ENCODE measurements at regions not wholly inside any gene's neighbourhood (a gene's known extent, or its start where the extent isn't known, plus 50 kb on each side); places are given as distances from the start of the nearest gene placed in this dataset.

- intact Hi-C loops (cut with micrococcal nuclease) = loop anchor here (10.0 kb wide), 1 partner anchor 127 kb away; no protein-coding TSS in a partner anchor
- H3K36me3 Mint-ChIP-seq (ENCODE audit: low read depth) = no peaks in the 10 kb centered on the region
- no peak overlapping the region for H3K27ac Mint-ChIP-seq
- H3K4me1 Mint-ChIP-seq = no peaks in the 10 kb centered on the region
- DNase-seq = no peak
- no peaks in the 10 kb centered on the region for H3K9me3 Mint-ChIP-seq
- no peak overlapping the region for H3K4me3 Mint-ChIP-seq
- H3K27me3 Mint-ChIP-seq = no peaks in the 10 kb centered on the region
These were observed 54.3 kb downstream of the TMEM215 start for GRCh38 chr9:32837551-32838058.

- Mint-ChIP-seq H3K4me3 (no peak overlapping the region), H3K27ac (no peak overlapping the region), H3K4me1 (no peaks in the 10 kb centered on the region), H3K36me3 (ENCODE audit: low read depth) (no peaks in the 10 kb centered on the region), H3K27me3 (peaks cover under 1% of the 10 kb centered on the region), H3K9me3 (no peaks in the 10 kb centered on the region)
- intact Hi-C loops (cut with micrococcal nuclease) = loop anchor here (10.0 kb wide), 1 partner anchor 126 kb away; no protein-coding TSS in a partner anchor
- DNase-seq = no peak
These were observed 55.9 kb downstream of the TMEM215 start for GRCh38 chr9:32839013-32839885.

- Mint-ChIP-seq H3K9me3 (no peaks in the 10 kb centered on the region), H3K4me1 (no peaks in the 10 kb centered on the region), H3K4me3 (no peak overlapping the region), H3K27me3 (peaks cover 2% of the 10 kb centered on the region), H3K27ac (no peak overlapping the region), H3K36me3 (ENCODE audit: low read depth) (no peaks in the 10 kb centered on the region)
- DNase-seq = no peak
- intact Hi-C loops (cut with micrococcal nuclease) = no loop called here
These were observed 58.0 kb downstream of the TMEM215 start for GRCh38 chr9:32841314-32841713.

- H3K36me3 Mint-ChIP-seq (ENCODE audit: low read depth) = no peaks in the 10 kb centered on the region
- no peaks in the 10 kb centered on the region for H3K4me1 Mint-ChIP-seq
- DNase-seq = no peak
- H3K27ac Mint-ChIP-seq = no peak overlapping the region
- H3K27me3 Mint-ChIP-seq = peaks cover 2% of the 10 kb centered on the region
- no peaks in the 10 kb centered on the region for H3K9me3 Mint-ChIP-seq
- H3K4me3 Mint-ChIP-seq = no peak overlapping the region
- intact Hi-C loops (cut with micrococcal nuclease) = no loop called here
These were observed 60.0 kb downstream of the TMEM215 start for GRCh38 chr9:32843295-32843694.

- DNase-seq = no peak
- no peaks in the 10 kb centered on the region for H3K9me3 Mint-ChIP-seq
- H3K4me1 Mint-ChIP-seq = no peaks in the 10 kb centered on the region
- H3K27me3 Mint-ChIP-seq = peaks cover 2% of the 10 kb centered on the region
- H3K36me3 Mint-ChIP-seq (ENCODE audit: low read depth) = no peaks in the 10 kb centered on the region
- intact Hi-C loops (cut with micrococcal nuclease) = no loop called here
- H3K27ac Mint-ChIP-seq = no peak overlapping the region
- H3K4me3 Mint-ChIP-seq = no peak overlapping the region
These were observed 60.9 kb downstream of the TMEM215 start for GRCh38 chr9:32844259-32844658.

GRCh38 chr9:32854271-32854670 is 70.9 kb downstream of the TMEM215 start:
- Mint-ChIP-seq H3K27ac (no peak overlapping the region), H3K4me3 (no peak overlapping the region), H3K36me3 (ENCODE audit: low read depth) (no peaks in the 10 kb centered on the region), H3K4me1 (no peaks in the 10 kb centered on the region), H3K9me3 (no peaks in the 10 kb centered on the region), H3K27me3 (peaks cover 4% of the 10 kb centered on the region)
- no peak for DNase-seq
- intact Hi-C loops (cut with micrococcal nuclease) = no loop called here

GRCh38 chr9:32855752-32856151 is 72.4 kb downstream of the TMEM215 start:
- Mint-ChIP-seq H3K4me3 (no peak overlapping the region), H3K4me1 (no peaks in the 10 kb centered on the region)
- intact Hi-C loops (cut with micrococcal nuclease) = no loop called here

GRCh38 chr9:32863291-32863690 is 80.0 kb downstream of the TMEM215 start:
- Mint-ChIP-seq H3K27ac (no peak overlapping the region), H3K9me3 (no peaks in the 10 kb centered on the region), H3K4me3 (no peak overlapping the region), H3K4me1 (peaks cover 5% of the 10 kb centered on the region), H3K36me3 (ENCODE audit: low read depth) (no peaks in the 10 kb centered on the region), H3K27me3 (no peaks in the 10 kb centered on the region)
- intact Hi-C loops (cut with micrococcal nuclease) = no loop called here
- no peak for DNase-seq

More at GRCh38 chr9:32855752-32856151, 72.4 kb downstream of the TMEM215 start:
- DNase-seq = no peak
- H3K27me3 Mint-ChIP-seq = peaks cover 4% of the 10 kb centered on the region
- H3K27ac Mint-ChIP-seq = no peak overlapping the region
- H3K36me3 Mint-ChIP-seq (ENCODE audit: low read depth) = no peaks in the 10 kb centered on the region
- no peaks in the 10 kb centered on the region for H3K9me3 Mint-ChIP-seq

GRCh38 chr9:32864971-32865370 is 81.6 kb downstream of the TMEM215 start:
- H3K4me3 Mint-ChIP-seq = no peak overlapping the region
- intact Hi-C loops (cut with micrococcal nuclease) = no loop called here
- H3K27ac Mint-ChIP-seq = no peak overlapping the region
- H3K27me3 Mint-ChIP-seq = peaks cover 3% of the 10 kb centered on the region
- H3K4me1 Mint-ChIP-seq = peaks cover 5% of the 10 kb centered on the region
- no peaks in the 10 kb centered on the region for H3K36me3 Mint-ChIP-seq (ENCODE audit: low read depth)
- DNase-seq = no peak
- no peaks in the 10 kb centered on the region for H3K9me3 Mint-ChIP-seq

- H3K27ac Mint-ChIP-seq = peak overlapping the region; percentile 28
These were observed 82.9 kb downstream of the TMEM215 start for GRCh38 chr9:32866273-32866672.

GRCh38 chr9:32867026-32867425 is 83.7 kb downstream of the TMEM215 start:
- no peaks in the 10 kb centered on the region for H3K36me3 Mint-ChIP-seq (ENCODE audit: low read depth)
- peaks cover 5% of the 10 kb centered on the region for H3K4me1 Mint-ChIP-seq
- H3K27me3 Mint-ChIP-seq = peaks cover 3% of the 10 kb centered on the region
- no peak overlapping the region for H3K4me3 Mint-ChIP-seq
- no peak for DNase-seq
- H3K9me3 Mint-ChIP-seq = no peaks in the 10 kb centered on the region
- H3K27ac Mint-ChIP-seq = no peak overlapping the region
- intact Hi-C loops (cut with micrococcal nuclease) = no loop called here

More at GRCh38 chr9:32866273-32866672, 82.9 kb downstream of the TMEM215 start:
- H3K4me3 Mint-ChIP-seq = no peak overlapping the region
- intact Hi-C loops (cut with micrococcal nuclease) = no loop called here
- H3K27me3 Mint-ChIP-seq = peaks cover 3% of the 10 kb centered on the region
- no peaks in the 10 kb centered on the region for H3K9me3 Mint-ChIP-seq
- H3K4me1 Mint-ChIP-seq = peaks cover 5% of the 10 kb centered on the region
- H3K36me3 Mint-ChIP-seq (ENCODE audit: low read depth) = no peaks in the 10 kb centered on the region
- no peak for DNase-seq

- Mint-ChIP-seq H3K27me3 (peaks cover 3% of the 10 kb centered on the region), H3K27ac (no peak overlapping the region), H3K4me1 (peaks cover 5% of the 10 kb centered on the region), H3K36me3 (ENCODE audit: low read depth) (no peaks in the 10 kb centered on the region), H3K4me3 (no peak overlapping the region), H3K9me3 (no peaks in the 10 kb centered on the region)
- no peak for DNase-seq
- intact Hi-C loops (cut with micrococcal nuclease) = no loop called here
These were observed 84.4 kb downstream of the TMEM215 start for GRCh38 chr9:32867601-32868204.

- DNase-seq = no peak
- peaks cover 5% of the 10 kb centered on the region for H3K4me1 Mint-ChIP-seq
- intact Hi-C loops (cut with micrococcal nuclease) = no loop called here
- H3K9me3 Mint-ChIP-seq = no peaks in the 10 kb centered on the region
- no peaks in the 10 kb centered on the region for H3K36me3 Mint-ChIP-seq (ENCODE audit: low read depth)
- H3K27me3 Mint-ChIP-seq = peaks cover 3% of the 10 kb centered on the region
- H3K4me3 Mint-ChIP-seq = no peak overlapping the region
- no peak overlapping the region for H3K27ac Mint-ChIP-seq
These were observed 86.1 kb downstream of the TMEM215 start for GRCh38 chr9:32869404-32869803.

- Mint-ChIP-seq H3K27ac (no peak overlapping the region), H3K36me3 (ENCODE audit: low read depth) (no peaks in the 10 kb centered on the region), H3K9me3 (no peaks in the 10 kb centered on the region), H3K27me3 (peaks cover 3% of the 10 kb centered on the region), H3K4me1 (peaks cover 3% of the 10 kb centered on the region), H3K4me3 (no peak overlapping the region)
- no peak for DNase-seq
- intact Hi-C loops (cut with micrococcal nuclease) = no loop called here
These were observed 89.8 kb downstream of the TMEM215 start for GRCh38 chr9:32873131-32873530.
